Immature natural killer cell (primary cell): ENCODE measurements at regions not wholly inside any gene's neighbourhood (a gene's known extent, or its start where the extent isn't known, plus 50 kb on each side); places are given as distances from the start of the nearest gene placed in this dataset.
A peak's percentile ranks its signal among the peaks of the same experiment; 100 is the strongest.
"Not testable (repeated sequence)": the region's sequence is repeated elsewhere in the genome, so short reads cannot be mapped to it uniquely, and the experiment has no call there.

Source experiments
- DNase-seq, 3 donors: peaks; one replicate each; pipeline ENCODE4 v3.0.0; 2022; ENCODE audit warnings: mixed read lengths in 1 of 3
- H3K27ac Mint-ChIP-seq, 6 donors: one replicate each; pipeline ENCODE4 v1.8.0; 2020; ENCODE audit warnings: mixed read lengths in 6 of 6, mild to moderate bottlenecking in 5 of 6, inconsistent platforms in 4 of 6, moderate library complexity in 3 of 6
- H3K27me3 Mint-ChIP-seq, 3 donors: one replicate each; pipeline ENCODE4 v1.8.0; 2020 to 2021; ENCODE audit warnings: low read depth in 3 of 3, mild to moderate bottlenecking in 3 of 3, mixed read lengths in 3 of 3, moderate library complexity in 3 of 3, inconsistent platforms in 1 of 3
- H3K36me3 Mint-ChIP-seq, 3 donors: one replicate each; pipeline ENCODE4 v1.8.0; 2020; ENCODE audit warnings: mixed read lengths in 3 of 3, inconsistent platforms in 2 of 3, mild to moderate bottlenecking in 2 of 3
- H3K4me1 Mint-ChIP-seq, 2 donors: one replicate each; pipeline ENCODE4 v1.8.0; 2020; ENCODE audit warnings: inconsistent platforms in 2 of 2, mild to moderate bottlenecking in 2 of 2, mixed read lengths in 2 of 2, moderate library complexity in 1 of 2
- H3K4me3 Mint-ChIP-seq, 5 donors: one replicate each; pipeline ENCODE4 v1.8.0; 2020; ENCODE audit warnings: mild to moderate bottlenecking in 5 of 5, mixed read lengths in 5 of 5, inconsistent platforms in 3 of 5, moderate library complexity in 3 of 5
- H3K9me3 Mint-ChIP-seq, 6 donors: one replicate each; pipeline ENCODE4 v1.8.0; 2020; ENCODE audit warnings: mild to moderate bottlenecking in 6 of 6, mixed read lengths in 6 of 6, inconsistent platforms in 4 of 6, moderate library complexity in 3 of 6

DNA sequence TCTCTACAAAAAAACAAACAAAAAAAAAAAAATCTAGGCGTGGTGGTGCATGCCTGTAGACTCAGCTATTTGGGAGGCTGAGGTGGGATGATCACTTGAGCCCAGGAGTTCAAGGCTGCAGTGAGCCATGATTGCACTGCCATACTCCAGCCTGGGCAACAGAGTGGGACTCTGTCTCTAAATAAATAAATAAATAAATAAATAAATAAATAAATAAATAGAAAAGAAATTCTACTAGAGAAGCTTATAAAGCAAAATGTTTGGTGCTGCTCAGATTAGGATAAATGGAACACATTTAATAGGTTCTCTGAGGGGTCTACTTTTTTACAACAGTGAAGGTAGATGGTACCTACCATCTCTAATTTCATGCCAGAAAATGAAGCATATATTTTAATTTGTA is 507.5 kb downstream of the STK39 start:
- not testable (repeated sequence) for H3K27me3 Mint-ChIP-seq, H3K9me3 Mint-ChIP-seq, DNase-seq, H3K4me1 Mint-ChIP-seq, H3K27ac Mint-ChIP-seq, H3K36me3 Mint-ChIP-seq, H3K4me3 Mint-ChIP-seq

DNA sequence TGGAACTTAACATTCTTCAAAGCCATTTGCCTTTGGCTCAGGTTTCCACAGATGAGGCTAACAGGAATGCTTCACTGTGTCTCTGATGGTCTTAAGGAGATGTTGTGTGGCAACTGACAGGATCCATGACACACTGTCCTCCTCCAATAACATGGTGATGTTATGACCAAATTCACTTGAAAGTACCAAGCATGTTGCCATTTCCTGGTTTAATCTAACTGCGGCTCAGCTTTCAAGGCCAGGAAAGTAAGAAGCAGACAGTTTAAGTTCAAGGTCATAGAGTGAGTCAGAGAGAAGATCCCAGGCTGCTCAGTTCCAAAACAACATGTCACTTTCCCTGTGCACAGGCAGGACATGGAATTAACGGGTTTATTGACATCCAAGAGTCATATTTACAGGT is 513.6 kb downstream of the STK39 start:
- peaks cover 0 to 2% (median 0%) of the 10 kb centered on the region in 6 donors for H3K9me3 Mint-ChIP-seq
- no peaks in the 10 kb centered on the region for H3K4me1 Mint-ChIP-seq
- no peak for DNase-seq
- H3K27ac Mint-ChIP-seq = no peak overlapping the region
- H3K4me3 Mint-ChIP-seq = no peak overlapping the region
- no peaks in the 10 kb centered on the region for H3K36me3 Mint-ChIP-seq
- H3K27me3 Mint-ChIP-seq = peaks cover 0 to 4% (median 0%) of the 10 kb centered on the region in 3 donors

DNA sequence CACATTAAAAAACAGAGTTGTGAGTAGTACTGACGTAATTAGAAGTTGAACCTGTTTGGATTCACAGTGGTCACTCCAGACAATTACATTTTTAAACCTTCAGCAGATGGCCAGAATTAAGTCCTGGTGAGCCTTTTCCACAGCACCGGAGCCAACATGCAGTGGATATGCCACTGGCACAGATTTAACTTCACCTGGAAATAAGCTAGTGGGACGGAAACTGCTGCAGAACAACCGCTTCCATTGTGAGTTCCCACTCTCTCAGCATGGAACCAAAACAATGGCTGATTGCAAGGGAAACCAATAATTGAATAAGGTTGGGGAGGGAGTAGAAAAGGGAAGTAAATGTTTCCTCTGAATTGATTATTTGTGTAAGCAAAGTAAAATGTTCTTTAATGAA is 515.1 kb downstream of the STK39 start:
- Mint-ChIP-seq H3K4me3 (no peak overlapping the region), H3K27me3 (peaks cover 0 to 6% (median 0%) of the 10 kb centered on the region in 3 donors), H3K9me3 (peaks cover 0 to 2% (median 0%) of the 10 kb centered on the region in 6 donors), H3K27ac (no peak overlapping the region), H3K36me3 (no peaks in the 10 kb centered on the region), H3K4me1 (no peaks in the 10 kb centered on the region)
- no peak for DNase-seq

DNA sequence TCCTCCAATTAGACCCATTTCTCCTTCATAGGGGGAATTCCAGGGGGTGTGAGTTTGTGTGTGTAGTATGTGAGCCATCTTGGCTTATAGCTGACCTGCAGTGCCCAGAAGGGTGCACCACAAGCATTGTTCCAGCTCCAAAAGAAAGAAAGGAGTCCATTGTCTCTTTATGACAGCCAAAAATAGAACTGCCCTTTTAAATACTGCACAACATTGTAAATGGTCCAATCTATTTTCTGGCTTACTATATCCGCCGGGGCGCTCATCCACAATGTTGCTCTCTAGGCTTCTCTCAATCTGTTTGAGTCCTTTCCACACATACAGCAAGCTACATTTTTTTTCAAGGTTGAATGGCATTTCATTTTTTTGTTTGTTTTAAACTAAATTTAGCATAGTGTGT is 517.5 kb downstream of the STK39 start:
- H3K27me3 Mint-ChIP-seq = peaks cover 0 to 8% (median 0%) of the 10 kb centered on the region in 3 donors
- H3K4me1 Mint-ChIP-seq = no peaks in the 10 kb centered on the region
- no peak overlapping the region for H3K4me3 Mint-ChIP-seq
- H3K36me3 Mint-ChIP-seq = no peaks in the 10 kb centered on the region
- peaks cover 0 to 2% (median 0%) of the 10 kb centered on the region in 6 donors for H3K9me3 Mint-ChIP-seq
- DNase-seq = no peak
- no peak overlapping the region for H3K27ac Mint-ChIP-seq

DNA sequence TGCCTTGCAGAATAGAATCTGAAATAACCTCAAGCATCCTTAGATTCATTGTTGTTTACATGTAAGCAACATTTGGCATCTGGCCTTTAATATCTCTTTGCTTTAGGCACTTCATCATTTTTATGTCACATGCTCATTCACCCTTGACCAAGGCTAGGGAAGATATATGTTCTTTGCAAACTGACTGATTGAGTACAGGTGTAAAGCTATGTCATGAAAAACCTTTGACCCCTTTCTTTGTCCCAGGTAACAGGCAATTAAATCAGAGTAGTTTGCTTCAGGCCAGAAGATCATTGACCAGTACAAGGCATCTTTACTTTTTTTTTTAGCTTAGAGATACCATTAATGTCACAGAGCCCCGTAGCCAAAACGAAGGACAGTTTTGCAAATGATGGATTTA is 520.6 kb downstream of the STK39 start:
- no peak for DNase-seq
- Mint-ChIP-seq H3K27ac (no peak overlapping the region), H3K4me3 (no peak overlapping the region), H3K4me1 (no peaks in the 10 kb centered on the region), H3K27me3 (peaks cover 0 to 5% (median 3%) of the 10 kb centered on the region in 3 donors), H3K9me3 (peaks cover 0 to 2% (median 0%) of the 10 kb centered on the region in 6 donors), H3K36me3 (no peaks in the 10 kb centered on the region)

DNA sequence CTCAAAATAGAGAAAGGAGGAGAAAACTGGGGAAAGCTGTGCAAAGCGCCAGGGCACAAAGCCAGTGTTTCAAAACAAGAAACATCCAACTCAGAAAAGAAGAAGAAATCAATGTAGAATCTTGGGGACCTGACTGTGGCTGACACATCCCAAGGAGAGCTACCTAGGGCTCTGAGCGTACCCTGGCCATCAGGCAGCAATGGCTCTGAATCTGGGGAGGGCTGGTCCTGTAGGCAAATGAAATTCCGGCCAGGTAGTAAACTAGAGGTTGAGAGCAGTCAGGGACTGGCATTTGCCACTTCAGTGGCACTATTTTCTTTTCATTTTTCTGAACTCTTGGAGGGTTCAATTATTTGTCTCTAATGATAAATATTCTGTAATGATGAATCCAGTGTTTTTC is 525.8 kb downstream of the STK39 start:
- H3K27me3 Mint-ChIP-seq = peaks cover 0 to 3% (median 0%) of the 10 kb centered on the region in 3 donors
- H3K36me3 Mint-ChIP-seq = no peaks in the 10 kb centered on the region
- H3K27ac Mint-ChIP-seq = no peak overlapping the region
- no peaks in the 10 kb centered on the region for H3K9me3 Mint-ChIP-seq
- H3K4me1 Mint-ChIP-seq = no peaks in the 10 kb centered on the region
- H3K4me3 Mint-ChIP-seq = no peak overlapping the region
- DNase-seq = no peak

DNA sequence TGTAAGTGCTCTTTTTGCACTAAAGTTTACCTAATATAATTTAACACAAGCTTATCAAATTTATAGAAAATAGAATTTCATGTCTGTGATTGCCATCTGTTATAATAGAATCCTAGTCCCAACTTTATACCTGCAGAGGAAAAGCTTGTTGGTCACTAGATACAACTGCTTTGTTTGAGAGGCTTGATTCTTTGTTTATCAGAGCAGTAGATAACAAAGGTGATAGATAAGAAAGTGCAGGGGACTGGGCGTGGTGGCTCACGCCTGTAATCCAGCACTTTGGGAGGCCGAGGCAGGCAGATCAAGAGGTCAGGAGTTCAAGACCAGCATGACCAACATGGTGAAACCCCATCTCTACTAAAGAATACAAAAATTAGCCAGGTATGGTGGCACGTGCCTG is 528.0 kb downstream of the STK39 start:
- no peak for DNase-seq
- no peaks in the 10 kb centered on the region for H3K4me1 Mint-ChIP-seq
- no peak overlapping the region for H3K4me3 Mint-ChIP-seq
- no peaks in the 10 kb centered on the region for H3K36me3 Mint-ChIP-seq
- H3K27ac Mint-ChIP-seq = no peak overlapping the region
- H3K9me3 Mint-ChIP-seq = no peaks in the 10 kb centered on the region
- H3K27me3 Mint-ChIP-seq = peaks cover 0 to 6% (median 0%) of the 10 kb centered on the region in 3 donors

DNA sequence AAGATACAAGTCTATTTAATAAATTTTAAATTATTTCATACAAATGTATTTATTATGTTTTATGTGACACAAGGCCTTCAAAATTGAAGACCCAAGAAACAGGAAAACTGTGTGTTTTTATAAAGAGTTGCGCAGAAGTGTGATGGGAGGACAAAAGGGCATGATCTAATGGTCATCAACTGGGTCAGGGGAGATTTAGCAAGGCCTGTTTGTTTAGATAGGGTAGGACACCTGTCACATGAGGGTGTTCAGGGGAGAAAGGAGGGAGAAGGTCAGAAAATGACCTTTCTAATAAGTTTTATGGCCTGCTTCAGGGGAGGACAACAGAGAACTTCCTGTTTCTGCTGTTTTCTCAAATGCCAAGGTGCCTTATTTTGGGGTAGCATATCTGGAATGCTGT is 528.8 kb downstream of the STK39 start:
- Mint-ChIP-seq H3K36me3 (no peaks in the 10 kb centered on the region), H3K4me1 (no peaks in the 10 kb centered on the region)
- DNase-seq = no peak

DNA sequence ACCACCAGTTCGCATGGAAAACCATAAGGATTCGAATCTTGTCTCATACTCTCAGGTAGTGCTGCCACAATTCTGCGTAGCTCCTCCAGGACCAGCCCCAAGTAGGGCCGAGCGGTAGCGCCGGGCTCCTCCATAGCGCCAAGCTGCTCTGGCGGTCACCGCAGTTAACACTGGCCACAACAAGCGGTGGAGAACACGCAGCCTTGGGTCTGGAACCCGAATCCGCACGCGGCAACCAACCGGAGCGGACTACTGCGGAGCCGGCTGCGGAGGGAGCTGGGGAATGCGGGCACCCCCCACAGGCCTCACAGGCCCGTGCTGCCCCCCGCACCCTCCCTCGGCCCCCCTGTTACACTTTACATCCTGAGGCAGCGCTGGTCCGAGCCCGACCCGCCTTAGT is 531.5 kb downstream of the STK39 start:
- no peaks in the 10 kb centered on the region for H3K4me1 Mint-ChIP-seq

More for the DNA sequence above, 528.8 kb downstream of the STK39 start:
- Mint-ChIP-seq H3K9me3 (no peaks in the 10 kb centered on the region), H3K27ac (peak overlapping the region in 1 of 6 donors; percentile 6), H3K27me3 (peaks cover 0 to 4% (median 0%) of the 10 kb centered on the region in 3 donors), H3K4me3 (no peak overlapping the region)

DNA sequence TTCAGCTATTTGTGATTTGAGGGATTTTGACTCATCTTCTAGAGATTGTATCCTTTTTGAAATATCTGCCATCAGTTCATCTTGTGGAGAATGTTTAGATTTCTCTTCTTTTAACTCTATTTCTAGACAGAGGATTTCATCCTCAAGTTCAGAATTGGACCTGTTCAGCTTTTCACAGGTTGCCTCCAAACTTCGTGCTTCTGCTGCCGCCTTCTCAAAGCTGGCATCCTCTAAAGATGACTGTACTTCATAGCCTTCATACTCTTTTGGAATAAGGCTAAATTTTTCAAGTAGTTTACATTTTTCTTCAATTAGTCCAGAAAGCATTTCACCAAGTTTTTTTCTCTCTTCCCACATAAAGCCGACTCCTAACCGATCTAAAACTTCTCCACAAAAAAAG is 531.9 kb downstream of the STK39 start:
- not testable (repeated sequence) for H3K4me3 Mint-ChIP-seq, DNase-seq, H3K27ac Mint-ChIP-seq, H3K36me3 Mint-ChIP-seq, H3K9me3 Mint-ChIP-seq, H3K4me1 Mint-ChIP-seq, H3K27me3 Mint-ChIP-seq

More for the DNA sequence above, 531.5 kb downstream of the STK39 start:
- no peak for DNase-seq
- Mint-ChIP-seq H3K27ac (no peak overlapping the region), H3K9me3 (peaks cover 0 to 3% (median 0%) of the 10 kb centered on the region in 6 donors), H3K36me3 (no peaks in the 10 kb centered on the region), H3K4me3 (no peak overlapping the region), H3K27me3 (peaks cover 0 to 3% (median 0%) of the 10 kb centered on the region in 3 donors)

DNA sequence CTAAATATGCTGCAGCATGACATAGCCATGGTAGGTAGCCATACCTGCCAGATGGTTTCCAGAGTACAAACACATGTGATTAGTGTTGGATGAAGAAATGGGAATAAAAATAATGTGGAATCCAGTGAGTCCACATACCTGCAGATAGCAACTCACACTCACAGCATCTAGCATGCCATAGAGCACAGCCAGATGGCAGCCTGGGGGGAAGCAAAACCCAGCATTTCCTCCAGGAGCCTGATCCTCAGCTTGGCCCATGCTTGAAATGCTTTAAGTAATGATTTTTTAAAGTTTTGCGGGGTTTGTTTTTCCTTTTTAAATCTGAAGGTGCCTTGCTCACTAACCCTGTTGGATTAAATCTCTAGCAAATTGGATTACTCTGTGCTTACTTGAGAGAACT is 535.1 kb downstream of the STK39 start:
- no peaks in the 10 kb centered on the region for H3K4me1 Mint-ChIP-seq
- peaks cover 0 to 4% (median 0%) of the 10 kb centered on the region in 6 donors for H3K9me3 Mint-ChIP-seq
- no peak overlapping the region for H3K27ac Mint-ChIP-seq
- no peak overlapping the region for H3K4me3 Mint-ChIP-seq
- no peaks in the 10 kb centered on the region for H3K36me3 Mint-ChIP-seq
- peaks cover 0 to 3% (median 0%) of the 10 kb centered on the region in 3 donors for H3K27me3 Mint-ChIP-seq
- no peak for DNase-seq

DNA sequence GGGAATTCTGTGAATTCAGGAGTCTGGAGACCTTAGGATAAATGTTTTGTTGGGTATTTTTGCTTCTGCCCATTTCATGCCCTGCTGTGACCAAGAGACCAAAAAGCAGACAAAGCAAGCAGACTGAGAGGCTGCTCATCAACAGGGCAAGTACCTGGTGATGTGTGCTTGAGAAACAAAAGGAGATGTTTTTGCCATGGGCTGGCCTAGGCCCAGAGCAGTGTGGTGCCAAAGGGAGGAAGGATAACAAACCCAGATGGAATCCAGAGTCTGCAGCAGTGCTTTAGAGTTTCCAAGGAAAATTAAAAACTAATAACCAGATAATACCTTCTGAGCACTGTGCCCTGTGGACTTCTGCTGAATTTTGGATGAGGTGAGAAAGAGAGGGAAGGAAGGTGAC is 538.4 kb downstream of the STK39 start:
- Mint-ChIP-seq H3K36me3 (no peaks in the 10 kb centered on the region), H3K27me3 (peaks cover 0 to 2% (median 0%) of the 10 kb centered on the region in 3 donors), H3K4me3 (no peak overlapping the region), H3K27ac (no peak overlapping the region), H3K4me1 (no peaks in the 10 kb centered on the region), H3K9me3 (peaks cover 0 to 4% (median 0%) of the 10 kb centered on the region in 6 donors)
- no peak for DNase-seq

DNA sequence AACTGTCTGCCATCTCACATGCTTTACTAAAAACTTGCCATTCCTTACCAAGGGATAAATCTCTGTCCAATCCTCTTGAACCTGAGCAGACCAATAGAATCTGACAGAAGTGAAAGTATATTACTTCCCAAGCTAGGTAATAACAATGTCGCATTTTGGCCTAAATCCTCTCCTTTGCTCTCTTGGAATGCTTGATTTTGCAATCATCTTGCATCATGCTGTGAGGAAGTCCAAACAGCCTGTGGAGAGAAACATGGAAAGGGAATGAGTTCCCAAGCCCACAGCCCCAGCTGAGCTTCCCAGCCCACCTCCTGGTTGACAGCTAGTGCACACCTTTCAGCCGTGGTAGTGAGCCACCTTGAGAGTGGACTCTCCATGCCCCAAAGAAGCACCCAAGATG is 540.6 kb downstream of the STK39 start:
- H3K4me3 Mint-ChIP-seq = no peak overlapping the region
- H3K4me1 Mint-ChIP-seq = no peaks in the 10 kb centered on the region
- peaks cover 0 to 2% (median 0%) of the 10 kb centered on the region in 3 donors for H3K27me3 Mint-ChIP-seq
- H3K36me3 Mint-ChIP-seq = no peaks in the 10 kb centered on the region
- peaks cover 0 to 4% (median 0%) of the 10 kb centered on the region in 6 donors for H3K9me3 Mint-ChIP-seq
- no peak for DNase-seq
- no peak overlapping the region for H3K27ac Mint-ChIP-seq

DNA sequence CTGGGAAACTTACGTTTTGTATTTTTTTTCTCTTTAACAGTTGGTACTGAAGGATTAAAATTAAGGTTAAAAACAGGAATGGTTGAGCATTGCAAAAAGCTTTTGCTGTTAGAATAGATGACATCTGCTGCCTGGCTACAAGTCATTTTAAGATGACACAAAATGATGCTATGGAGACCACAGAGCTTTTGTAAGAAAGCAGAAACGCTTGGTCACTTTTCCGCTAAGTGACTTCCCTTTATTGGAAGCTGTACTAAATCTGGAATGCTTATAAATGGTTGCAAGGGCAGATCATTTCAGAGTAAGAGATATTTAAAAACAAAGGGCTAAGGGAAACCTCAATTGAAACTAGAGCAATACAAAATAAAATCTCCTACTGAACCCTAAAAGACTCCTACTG is 544.0 kb downstream of the STK39 start:
- Mint-ChIP-seq H3K27ac (no peak overlapping the region), H3K4me1 (no peaks in the 10 kb centered on the region), H3K9me3 (peaks cover 0 to 2% (median 0%) of the 10 kb centered on the region in 6 donors), H3K36me3 (no peaks in the 10 kb centered on the region), H3K27me3 (peaks cover 0 to 2% (median 0%) of the 10 kb centered on the region in 3 donors), H3K4me3 (no peak overlapping the region)
- no peak for DNase-seq

DNA sequence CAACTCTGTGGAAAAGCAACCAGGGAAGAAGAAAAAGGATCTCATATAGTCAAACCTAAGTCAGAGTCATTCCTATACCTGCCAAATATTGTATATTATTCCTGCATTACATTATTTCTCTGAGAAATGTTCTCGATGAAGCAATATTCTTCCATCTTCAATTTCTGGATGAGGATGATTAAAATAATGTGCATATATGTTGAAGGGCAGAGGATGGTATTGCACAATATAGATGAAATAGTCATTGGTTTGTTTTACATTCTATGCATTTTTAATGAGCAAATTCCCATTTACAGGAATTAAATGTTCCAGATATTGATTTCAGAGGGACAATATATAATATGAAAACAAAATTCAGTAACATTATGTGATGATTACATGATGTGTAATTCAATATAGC is 545.2 kb downstream of the STK39 start:
- no peaks in the 10 kb centered on the region for H3K4me1 Mint-ChIP-seq
- H3K27ac Mint-ChIP-seq = no peak overlapping the region
- H3K27me3 Mint-ChIP-seq = peaks cover 0 to 2% (median 0%) of the 10 kb centered on the region in 3 donors
- H3K4me3 Mint-ChIP-seq = no peak overlapping the region
- H3K36me3 Mint-ChIP-seq = no peaks in the 10 kb centered on the region
- H3K9me3 Mint-ChIP-seq = peaks cover 0 to 2% (median 0%) of the 10 kb centered on the region in 6 donors
- DNase-seq = no peak
